HCT116 (cell line): ENCODE measurements at regions not wholly inside any gene's neighbourhood (a gene's known extent, or its start where the extent isn't known, plus 50 kb on each side); places are given as distances from the start of the nearest gene placed in this dataset.
"Not testable (repeated sequence)": the region's sequence is repeated elsewhere in the genome, so short reads cannot be mapped to it uniquely, and the experiment has no call there.

ENCODE experiments used
- ATAC-seq: fragments of 200-7000 bp; cut with Tn5 transposase; 2 replicates; pipeline ENCODE4 v1.9.1; 2020; ENCODE audit warnings: mild to moderate bottlenecking, moderate library complexity
- BruUV-seq: library from RNA; stranded (reverse); fragments of 400-500 nt; replicated peaks from 2 replicates; lab custom pipeline; 2021; lab: Mats Ljungman, UMichigan
- CTCF ChIA-PET: fragments of 300-600 bp; sonication (Branson Sonifier 250); formaldehyde crosslinking; loops from one replicate; lab custom pipeline; 2021; ENCODE audit warnings: antibody characterized with exemption; lab: Charles Lee
- POLR2A ChIA-PET: fragments of 300-600, 350-600 bp; sonication (Branson Sonifier 250); formaldehyde crosslinking; loops from one replicate; lab custom pipeline; 2021; ENCODE audit warnings: antibody characterized with exemption; lab: Charles Lee
- RAD21 ChIA-PET, 2 experiments: fragments of 300-600 bp; sonication (Branson Sonifier 250); formaldehyde crosslinking; loops; one replicate each; lab custom pipeline; 2023; ENCODE audit warnings: low total read pairs in 2 of 2; ENCODE audit not compliant: uncharacterized antibody in 2 of 2, unreplicated experiment in 2 of 2, low non-redundant PET in 1 of 2; lab: Charles Lee
- DNase-seq: peaks from one replicate; pipeline ENCODE4 v3.0.0-alpha.2; 2010; ENCODE audit warnings: low read depth, low spot score
- H2AFZ ChIP-seq: fragments of 200-600 bp; shearing (Covaris generic), sonication (generic); 2 replicates; pipeline ENCODE4 v1.6.1; 2017; ENCODE audit warnings: low read depth, mixed run types, mixed read lengths, antibody characterized with exemption, low read length; ENCODE audit not compliant: poor library complexity, severe bottlenecking
- H3K27ac ChIP-seq: 2 replicates; pipeline ENCODE4 v1.5.1; 2012; ENCODE audit warnings: low read depth, low read length
- H3K27me3 ChIP-seq: fragments of 200-600 bp; sonication (generic); 2 replicates; pipeline ENCODE4 v1.6.1; 2016; ENCODE audit warnings: mixed run types, low read length, mixed read lengths; ENCODE audit not compliant: insufficient read depth
- H3K36me3 ChIP-seq, 2 experiments: fragments of 200-500 bp in 1 of 2; fragments of 200-600 bp in 1 of 2; sonication (Bioruptor generic) in 1 of 2; sonication (generic) in 1 of 2; 2 replicates each; pipeline versions ENCODE4 v1.5.1 to v1.6.1; 2014 to 2016; ENCODE audit warnings: low read length in 2 of 2, inconsistent platforms in 1 of 2, mixed read lengths in 1 of 2, mixed run types in 1 of 2; ENCODE audit not compliant: insufficient read depth in 2 of 2, control insufficient read depth in 1 of 2
- H3K4me1 ChIP-seq, 2 experiments: fragments of 200-600 bp in 1 of 2; sonication (generic) in 1 of 2; 2 replicates each; pipeline versions ENCODE4 v1.5.1 to v1.6.1; 2012 to 2017; ENCODE audit warnings: low read length in 2 of 2, inconsistent platforms in 1 of 2, mild to moderate bottlenecking in 1 of 2, mixed read lengths in 1 of 2, mixed run types in 1 of 2, moderate library complexity in 1 of 2; ENCODE audit not compliant: insufficient read depth in 2 of 2, control insufficient read depth in 1 of 2
- H3K4me2 ChIP-seq: fragments of 200-600 bp; sonication (generic); 2 replicates; pipeline ENCODE4 v1.6.1; 2017; ENCODE audit warnings: mixed run types, low read length, mixed read lengths
- H3K4me3 ChIP-seq, 2 experiments: fragments of 200-600 bp in 1 of 2; sonication (generic) in 1 of 2; replicated peaks in 1 of 2; 2 replicates each; pipeline ENCODE4 v1.5.1; 2011 to 2016; ENCODE audit warnings: low read length in 2 of 2, control low read depth in 1 of 2, low read depth in 1 of 2, mild to moderate bottlenecking in 1 of 2, mixed read lengths in 1 of 2, mixed run types in 1 of 2
- H3K79me2 ChIP-seq: fragments of 200-600 bp; sonication (generic); 2 replicates; pipeline ENCODE4 v1.6.1; 2017; ENCODE audit warnings: mild to moderate bottlenecking, mixed run types, low read length, moderate library complexity, mixed read lengths; ENCODE audit not compliant: insufficient read depth
- H3K9ac ChIP-seq: fragments of 200-600 bp; sonication (generic); 2 replicates; pipeline ENCODE4 v1.6.1; 2016; ENCODE audit warnings: low read length, mixed read lengths
- H3K9me2 ChIP-seq: fragments of 200-600 bp; sonication (generic), shearing (Covaris generic); 2 replicates; pipeline ENCODE4 v1.6.1; 2017; ENCODE audit warnings: mixed run types, mild to moderate bottlenecking, moderate library complexity; ENCODE audit not compliant: insufficient read depth
- H3K9me3 ChIP-seq, 2 experiments: fragments of 200-500 bp in 1 of 2; fragments of 200-600 bp in 1 of 2; sonication (Bioruptor generic) in 1 of 2; sonication (generic) in 1 of 2; 2 replicates each; pipeline ENCODE4 v1.6.1; 2014 to 2017; ENCODE audit warnings: low read length in 2 of 2, mixed read lengths in 2 of 2, inconsistent platforms in 1 of 2, low read depth in 1 of 2, mild to moderate bottlenecking in 1 of 2, mixed run types in 1 of 2, moderate library complexity in 1 of 2; ENCODE audit not compliant: control insufficient read depth in 1 of 2, insufficient read depth in 1 of 2
- H4K20me1 ChIP-seq: fragments of 200-600 bp; sonication (generic), shearing (Covaris generic); 2 replicates; pipeline ENCODE4 v1.6.1; 2017; ENCODE audit warnings: mixed run types, mild to moderate bottlenecking, moderate library complexity; ENCODE audit not compliant: insufficient read depth
- intact Hi-C: fragments of 100-400 bp; cut with micrococcal nuclease; formaldehyde crosslinking; loops from 2 replicates; pipeline ENCODE4 v1.10.0; 2022

DNA sequence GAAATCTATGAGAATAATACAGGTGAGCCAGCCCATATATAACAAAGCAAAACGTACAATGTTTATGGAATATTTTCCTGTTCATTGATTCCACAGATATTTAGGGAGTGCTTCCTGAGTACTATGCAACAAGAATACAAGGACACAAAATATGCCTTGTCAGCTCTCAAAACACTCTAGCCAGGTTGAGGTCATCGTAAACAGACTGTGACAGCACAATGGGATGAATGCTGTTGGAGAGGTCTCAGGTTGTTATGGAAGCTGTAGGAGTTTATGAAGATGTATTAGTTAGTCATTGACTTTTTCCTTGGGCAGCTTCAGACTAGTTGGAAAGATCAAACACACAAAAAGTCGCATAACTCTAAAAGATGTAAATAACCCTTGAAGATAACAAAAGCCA is 98.1 kb upstream of the SEC22B start:
- intact Hi-C loops, H3K4me3 ChIP-seq, H3K9me2 ChIP-seq, CTCF ChIA-PET, H3K79me2 ChIP-seq, H3K27me3 ChIP-seq, H3K27ac ChIP-seq, RAD21 ChIA-PET, H3K9ac ChIP-seq, H3K4me2 ChIP-seq, H3K9me3 ChIP-seq, H2AFZ ChIP-seq, POLR2A ChIA-PET, DNase-seq, H4K20me1 ChIP-seq, H3K4me1 ChIP-seq, BruUV-seq, H3K36me3 ChIP-seq, ATAC-seq: not testable (repeated sequence)

- H3K27me3 ChIP-seq, H3K9ac ChIP-seq, H3K9me2 ChIP-seq, H3K36me3 ChIP-seq, H4K20me1 ChIP-seq, intact Hi-C loops, DNase-seq, H3K79me2 ChIP-seq, H3K4me1 ChIP-seq, ATAC-seq, CTCF ChIA-PET, H3K27ac ChIP-seq, POLR2A ChIA-PET, H2AFZ ChIP-seq, H3K4me3 ChIP-seq, RAD21 ChIA-PET, H3K9me3 ChIP-seq, BruUV-seq, H3K4me2 ChIP-seq: not testable (repeated sequence)
Measured at GRCh38 chr1:120273363-120273762, 97.0 kb upstream of the SEC22B start.

GRCh38 chr1:120272242-120272641 is 95.9 kb upstream of the SEC22B start:
- H2AFZ ChIP-seq, H3K27me3 ChIP-seq, intact Hi-C loops, BruUV-seq, H3K9ac ChIP-seq, RAD21 ChIA-PET, H3K4me2 ChIP-seq, ATAC-seq, H3K79me2 ChIP-seq, H4K20me1 ChIP-seq, H3K36me3 ChIP-seq, H3K4me1 ChIP-seq, H3K9me2 ChIP-seq, CTCF ChIA-PET, H3K4me3 ChIP-seq, DNase-seq, POLR2A ChIA-PET, H3K9me3 ChIP-seq, H3K27ac ChIP-seq: not testable (repeated sequence)

GRCh38 chr1:120271561-120272221 is 95.4 kb upstream of the SEC22B start:
- H3K4me1 ChIP-seq, DNase-seq, POLR2A ChIA-PET, H3K9ac ChIP-seq, H3K9me3 ChIP-seq, intact Hi-C loops, H3K4me3 ChIP-seq, H2AFZ ChIP-seq, H3K27ac ChIP-seq, H3K27me3 ChIP-seq, H4K20me1 ChIP-seq, ATAC-seq, CTCF ChIA-PET, H3K79me2 ChIP-seq, BruUV-seq, RAD21 ChIA-PET, H3K9me2 ChIP-seq, H3K36me3 ChIP-seq, H3K4me2 ChIP-seq: not testable (repeated sequence)
